ENCODE measurements at regions not wholly inside any gene's neighbourhood (a gene's known extent, or its start where the extent isn't known, plus 50 kb on each side); places are given as distances from the start of the nearest gene placed in this dataset.
"Not testable (repeated sequence)": the region's sequence is repeated elsewhere in the genome, so short reads cannot be mapped to it uniquely, and the experiment has no call there.

GRCh38 chr7:410395-410910 lies 109.2 kb downstream of the PDGFA start:
- Histone ChIP-seq H3K27me3 (ENCODE audit: insufficient read depth, poor library complexity, severe bottlenecking) (no peaks in the 10 kb centered on the region), H3K27ac (replicated peaks) (no peak overlapping the region), H3K4me3 (replicated peaks; ENCODE audit: insufficient read depth, low read length) (no peak overlapping the region)
- TF ChIP-seq REST (IDR thresholded peaks at IDR 0.05; ENCODE audit: insufficient replicate concordance, low read depth) (no peak), POLR2AphosphoS5 (IDR thresholded peaks at IDR 0.05; ENCODE audit: low read depth) (no peak), SPI1 (IDR thresholded peaks at IDR 0.05; ENCODE audit: borderline replicate concordance, low read depth) (no peak), GABPA (IDR thresholded peaks at IDR 0.05; ENCODE audit: low read depth) (no peak), CTCF (IDR thresholded peaks at IDR 0.05; ENCODE audit: insufficient read depth, low read length) (no peak)
- no peak for DNase-seq (ENCODE audit: low read depth in 1 of 2, low spot score in 1 of 2)

- H3K27ac ChIP-seq (replicated peaks); H3K4me3 ChIP-seq (replicated peaks; ENCODE audit: insufficient read depth, low read length); H3K27me3 ChIP-seq (ENCODE audit: insufficient read depth, poor library complexity, severe bottlenecking); DNase-seq (ENCODE audit: low read depth in 1 of 2, low spot score in 1 of 2): not testable (repeated sequence)
These were observed 108.5 kb downstream of the PDGFA start for GRCh38 chr7:411116-411515.

GRCh38 chr7:411677-412312 lies 107.9 kb downstream of the PDGFA start:
- Histone ChIP-seq H3K4me3 (replicated peaks; ENCODE audit: insufficient read depth, low read length) (no peak overlapping the region), H3K27ac (replicated peaks) (no peak overlapping the region), H3K27me3 (ENCODE audit: insufficient read depth, poor library complexity, severe bottlenecking) (no peaks in the 10 kb centered on the region)
- TF ChIP-seq CTCF (IDR thresholded peaks at IDR 0.05; ENCODE audit: insufficient read depth, low read length): no peak
- no peak for TF ChIP-seq POLR2AphosphoS5 (IDR thresholded peaks at IDR 0.05; ENCODE audit: low read depth)
- no peak for TF ChIP-seq GABPA (IDR thresholded peaks at IDR 0.05; ENCODE audit: low read depth)
- TF ChIP-seq SPI1 (IDR thresholded peaks at IDR 0.05; ENCODE audit: borderline replicate concordance, low read depth): no peak
- no peak for TF ChIP-seq REST (IDR thresholded peaks at IDR 0.05; ENCODE audit: insufficient replicate concordance, low read depth)
- DNase-seq (ENCODE audit: low read depth in 1 of 2, low spot score in 1 of 2): no peak

GRCh38 chr7:412313-412710 lies 107.3 kb downstream of the PDGFA start:
- Histone ChIP-seq H3K4me3 (replicated peaks; ENCODE audit: insufficient read depth, low read length) (no peak overlapping the region), H3K27ac (replicated peaks) (no peak overlapping the region), H3K27me3 (ENCODE audit: insufficient read depth, poor library complexity, severe bottlenecking) (no peaks in the 10 kb centered on the region)
- no peak for DNase-seq (ENCODE audit: low read depth in 1 of 2, low spot score in 1 of 2)
- TF ChIP-seq GABPA (IDR thresholded peaks at IDR 0.05; ENCODE audit: low read depth): no peak
- no peak for TF ChIP-seq POLR2AphosphoS5 (IDR thresholded peaks at IDR 0.05; ENCODE audit: low read depth)
- TF ChIP-seq REST (IDR thresholded peaks at IDR 0.05; ENCODE audit: insufficient replicate concordance, low read depth): no peak
- no peak for TF ChIP-seq CTCF (IDR thresholded peaks at IDR 0.05; ENCODE audit: insufficient read depth, low read length)
- TF ChIP-seq SPI1 (IDR thresholded peaks at IDR 0.05; ENCODE audit: borderline replicate concordance, low read depth): no peak

All from HL-60 (cell line).